GM21825 (cell line): ENCODE measurements at regions not wholly inside any gene's neighbourhood (a gene's known extent, or its start where the extent isn't known, plus 50 kb on each side); places are given as distances from the start of the nearest gene placed in this dataset.

ENCODE experiments used
- ATAC-seq: cut with Tn5 transposase; IDR thresholded peaks from one replicate; pipeline ENCODE4 v1.9.1; 2021; ENCODE audit warnings: mild to moderate bottlenecking, moderate library complexity; ENCODE audit not compliant: unreplicated experiment

DNA sequence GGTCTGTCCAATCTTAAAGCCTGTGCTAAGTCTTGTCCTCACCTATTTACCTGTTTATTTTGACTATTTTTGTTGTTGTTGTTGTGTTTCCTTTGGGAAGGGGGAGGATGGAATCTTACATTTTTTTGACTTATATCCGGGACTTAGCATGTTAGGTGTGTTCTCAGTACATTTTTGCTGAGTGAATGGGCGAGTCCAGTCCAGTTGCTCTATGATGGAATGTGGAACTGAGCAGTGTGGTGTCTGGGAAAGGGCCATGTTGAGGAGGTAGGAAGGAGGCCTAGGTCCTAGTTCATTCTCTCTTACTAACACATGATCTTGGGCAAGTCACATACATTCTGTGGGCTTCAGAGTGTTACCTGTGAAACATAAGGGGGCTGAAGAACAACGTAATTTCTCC, 80.9 kb upstream of the SLC38A2 start:
- ATAC-seq = no peak

DNA sequence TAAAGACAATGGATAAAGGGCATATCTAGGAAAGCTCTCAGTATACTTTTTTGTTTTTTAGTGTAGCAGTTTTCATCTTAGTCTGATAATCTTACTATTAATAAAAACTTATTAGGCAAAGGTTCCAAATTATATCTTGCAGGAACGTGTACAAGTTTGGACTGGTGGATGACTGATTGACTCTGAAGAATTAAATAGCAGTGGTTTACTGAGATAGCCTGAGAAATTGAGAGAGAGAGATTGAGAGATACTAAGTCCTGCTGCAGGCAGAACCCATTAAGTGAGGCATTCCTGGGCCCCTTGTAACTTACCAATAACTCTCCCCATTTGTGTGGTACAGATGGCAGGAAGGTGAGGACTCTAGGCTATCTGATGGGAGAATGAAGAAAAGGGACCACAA, 80.2 kb upstream of the SLC38A2 start:
- no peak for ATAC-seq

DNA sequence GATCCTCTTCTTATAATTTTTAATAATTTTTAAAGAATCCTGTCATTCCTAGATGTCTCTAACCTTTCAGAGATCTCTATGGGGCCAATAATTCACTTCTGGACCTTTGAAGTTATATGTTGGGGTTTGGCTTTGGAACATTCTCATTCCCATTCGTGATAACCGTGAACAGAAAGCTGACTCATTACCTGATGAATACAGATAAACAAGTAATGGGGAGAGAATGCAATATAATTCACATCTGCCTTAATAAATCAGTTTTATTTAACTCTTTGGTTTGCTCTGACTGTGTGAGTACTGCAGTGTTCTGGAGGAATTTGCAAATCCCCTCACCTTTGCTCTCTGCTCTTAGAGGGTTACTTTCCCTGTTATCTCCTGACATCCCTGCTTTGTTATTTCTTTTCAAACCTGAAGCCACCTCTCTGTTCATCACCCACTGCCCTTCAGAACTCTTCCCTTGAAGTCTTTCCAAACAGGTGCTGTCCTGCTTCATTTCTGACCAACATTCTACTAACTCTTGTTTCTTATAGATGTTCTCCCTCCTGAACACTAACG, 79.6 kb upstream of the SLC38A2 start:
- no peak for ATAC-seq

DNA sequence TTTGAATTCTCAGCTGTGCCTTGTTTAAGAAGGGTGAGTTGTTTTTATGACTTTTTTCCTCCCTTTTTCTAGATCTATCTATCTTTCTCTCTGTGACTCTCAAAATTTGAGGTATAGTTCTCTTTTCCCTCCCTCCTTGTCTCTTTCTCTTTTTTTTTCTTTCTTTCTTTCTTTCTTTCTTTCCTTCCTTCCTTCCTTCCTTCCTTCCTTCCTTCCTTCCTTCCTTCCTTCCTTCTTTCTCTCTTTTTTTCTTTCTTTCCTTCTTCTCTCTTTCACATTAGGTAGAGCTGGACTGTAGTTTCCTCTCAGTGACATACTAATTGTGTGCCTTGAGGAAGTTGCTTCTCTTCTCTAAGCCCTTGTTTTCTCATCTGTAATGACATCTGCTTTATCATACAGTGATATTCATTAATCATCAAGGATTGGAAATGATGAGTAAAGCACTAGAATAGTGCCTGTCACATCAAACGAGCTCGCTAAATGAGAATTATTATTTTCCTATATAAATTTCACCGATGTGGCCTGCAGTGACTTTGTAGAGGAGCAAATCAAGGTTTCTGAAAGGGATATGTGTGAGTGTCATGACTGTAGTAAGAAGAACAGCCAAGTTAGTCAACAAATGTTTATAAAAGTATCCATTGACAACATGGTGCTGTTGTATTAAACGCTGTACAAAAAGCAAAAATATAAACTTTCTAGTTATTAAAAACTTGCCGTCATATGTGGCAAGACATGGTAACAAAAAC, 78.9 kb upstream of the SLC38A2 start:
- ATAC-seq = no peak

DNA sequence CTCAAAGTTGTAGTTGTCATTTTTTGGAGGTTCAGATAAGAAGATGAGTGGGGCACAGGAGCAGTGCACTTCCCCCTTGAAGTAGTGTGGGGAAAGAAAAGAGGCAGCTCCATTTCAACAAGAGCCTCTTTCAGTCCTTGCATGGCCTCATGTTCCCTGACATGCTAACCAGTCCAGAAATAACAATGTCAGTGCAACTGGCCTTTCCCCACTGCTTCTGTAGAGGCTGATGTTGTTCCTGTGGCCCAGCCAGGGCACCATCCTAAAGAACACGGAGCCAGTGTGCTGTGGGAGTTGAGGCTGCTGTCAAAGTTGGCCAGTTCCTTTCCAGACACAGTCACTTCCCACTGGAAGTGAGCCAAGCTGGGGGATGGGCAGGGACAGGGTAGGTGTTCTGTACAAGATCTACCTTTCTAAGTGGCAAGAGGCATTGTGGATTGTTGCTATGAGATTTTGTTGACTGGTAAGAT, 77.7 kb upstream of the SLC38A2 start:
- ATAC-seq = no peak

DNA sequence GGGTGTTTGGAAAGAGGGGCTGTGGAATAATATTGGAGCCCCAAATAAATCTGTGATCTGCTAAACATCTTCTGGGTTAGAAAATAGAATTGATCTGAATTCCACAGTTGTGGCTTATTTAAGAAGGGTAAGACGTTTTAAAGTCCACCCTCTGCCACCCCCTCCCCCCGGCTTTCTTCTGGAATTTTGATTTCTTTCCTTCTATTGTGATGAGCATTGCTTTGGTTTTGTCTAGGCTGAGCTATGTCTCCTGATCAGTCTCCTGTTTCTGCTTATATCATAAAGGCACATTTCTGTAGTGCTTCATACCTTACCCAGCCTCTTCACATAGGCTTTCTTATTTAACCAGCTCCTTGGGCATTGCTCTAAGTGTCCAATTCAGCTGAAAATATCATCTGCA, 77.3 kb upstream of the SLC38A2 start:
- ATAC-seq = no peak

DNA sequence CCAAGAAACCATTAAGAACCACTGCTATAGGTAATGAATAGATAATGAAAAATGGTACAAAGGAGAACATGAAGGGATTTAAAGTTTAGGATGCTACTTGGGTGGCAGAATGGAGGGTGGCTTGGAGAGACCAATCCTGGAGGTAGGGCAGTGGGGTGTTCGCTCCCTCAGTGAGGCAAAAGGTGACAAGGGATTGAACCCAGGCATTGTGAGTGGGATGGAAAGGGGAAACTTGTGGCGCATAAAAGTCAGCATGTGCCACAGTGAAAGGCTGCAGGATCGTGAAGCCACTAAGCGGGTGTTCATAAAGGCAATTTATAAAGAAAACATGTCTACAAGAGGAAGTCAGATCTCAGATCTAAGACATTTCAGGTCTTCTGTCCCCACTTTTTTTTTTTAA, 76.7 kb upstream of the SLC38A2 start:
- ATAC-seq = no peak

DNA sequence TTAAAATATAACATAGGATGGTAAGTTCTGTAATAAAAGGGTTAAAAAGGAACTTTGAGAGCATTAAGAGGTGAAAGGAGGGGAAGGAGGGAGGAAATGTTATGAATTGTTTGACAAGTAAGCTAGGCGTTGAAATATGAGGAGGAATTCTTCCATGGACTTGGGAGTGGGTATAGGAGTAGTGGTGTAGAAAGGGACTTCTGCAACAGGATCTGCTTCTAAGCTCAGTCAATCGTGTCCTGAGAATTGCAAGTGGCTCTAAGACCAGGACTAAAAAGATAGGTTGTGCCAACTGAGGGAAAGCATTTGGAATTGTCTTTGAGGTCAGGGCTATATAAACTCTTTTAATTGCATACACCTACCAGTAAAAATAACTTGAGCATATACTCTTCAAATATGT, 74.1 kb upstream of the SLC38A2 start:
- no peak for ATAC-seq

DNA sequence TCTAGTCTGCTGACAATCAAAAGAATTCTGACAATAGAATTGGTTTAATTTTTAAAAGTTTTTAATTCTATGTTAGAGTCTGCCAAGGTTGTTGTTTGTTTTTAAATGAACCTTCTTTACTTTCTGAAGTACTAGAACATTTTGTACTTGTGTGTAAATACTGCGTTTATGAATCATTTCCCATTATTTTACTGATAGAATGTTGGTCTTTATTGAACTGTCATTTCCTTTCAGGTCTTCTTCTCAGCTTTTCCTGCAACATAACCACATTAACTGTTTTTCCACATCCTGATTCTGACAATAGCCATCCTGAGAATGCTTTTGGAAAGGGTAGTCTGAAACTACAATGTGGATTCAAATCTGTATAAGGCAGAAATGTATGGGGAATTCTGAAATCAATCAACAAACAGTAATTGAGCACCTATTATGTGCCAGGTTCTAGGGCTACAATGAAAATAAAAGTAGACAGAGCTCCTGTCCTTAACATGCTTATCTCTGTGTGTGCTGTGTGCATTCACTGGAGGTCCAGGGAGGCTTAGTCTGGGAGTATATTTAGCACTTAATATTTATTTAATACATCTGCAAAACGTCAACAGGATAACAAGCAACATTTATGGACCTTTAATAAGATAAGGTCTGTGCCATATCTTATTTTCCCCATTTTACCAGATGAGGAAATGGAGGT, 73.1 kb upstream of the SLC38A2 start:
- no peak for ATAC-seq

DNA sequence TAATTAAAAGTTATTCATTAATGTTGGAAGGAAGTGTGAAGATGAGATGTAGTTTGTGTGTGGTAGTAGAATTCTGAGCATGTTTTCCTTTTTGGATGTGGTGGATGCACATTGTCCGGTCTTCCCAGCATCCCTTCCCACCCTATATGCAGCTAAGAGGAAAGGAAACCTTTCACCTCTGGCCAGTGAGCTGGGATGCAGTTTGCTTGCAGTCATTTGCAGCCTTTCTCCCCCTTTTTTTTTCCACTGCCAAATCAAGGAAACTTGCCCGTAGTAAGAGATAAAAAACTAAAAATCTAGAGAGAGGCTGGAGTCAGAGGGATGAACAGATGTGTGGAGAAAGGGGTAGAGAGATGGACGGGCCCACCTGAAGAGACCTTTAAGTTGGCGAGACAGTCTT, 72.5 kb upstream of the SLC38A2 start:
- ATAC-seq = no peak

DNA sequence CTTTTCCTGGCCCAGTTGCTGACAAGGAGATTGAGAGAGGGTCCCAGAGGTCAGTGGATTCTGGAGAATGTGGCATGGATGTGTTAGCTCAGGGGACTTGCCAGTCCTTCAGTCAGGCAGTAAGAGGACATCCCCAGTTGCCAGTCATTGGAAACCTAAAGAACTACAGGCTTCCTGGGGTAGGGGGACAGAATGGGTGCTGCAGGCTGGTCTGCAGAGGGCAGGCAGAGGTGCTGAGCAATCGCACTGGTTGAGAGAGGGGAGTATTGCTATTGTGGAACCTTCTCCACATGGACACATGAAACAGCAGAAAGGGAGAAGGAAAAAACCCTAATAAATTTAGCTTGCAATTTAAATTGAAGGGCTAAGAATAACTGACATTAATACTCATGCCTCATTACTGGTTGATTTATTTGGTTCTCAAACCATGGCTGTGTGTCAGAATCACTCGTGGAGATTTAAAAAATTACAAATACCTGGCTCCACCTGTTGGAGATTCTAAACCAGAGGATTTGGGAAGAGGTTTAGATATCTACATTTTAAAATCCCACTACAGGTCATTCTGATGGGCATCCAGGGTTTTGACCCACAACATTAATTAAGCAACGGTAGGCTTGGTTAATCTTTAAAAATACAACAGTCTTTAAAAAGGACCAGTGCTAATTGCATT, 71.2 kb upstream of the SLC38A2 start:
- ATAC-seq = no peak

DNA sequence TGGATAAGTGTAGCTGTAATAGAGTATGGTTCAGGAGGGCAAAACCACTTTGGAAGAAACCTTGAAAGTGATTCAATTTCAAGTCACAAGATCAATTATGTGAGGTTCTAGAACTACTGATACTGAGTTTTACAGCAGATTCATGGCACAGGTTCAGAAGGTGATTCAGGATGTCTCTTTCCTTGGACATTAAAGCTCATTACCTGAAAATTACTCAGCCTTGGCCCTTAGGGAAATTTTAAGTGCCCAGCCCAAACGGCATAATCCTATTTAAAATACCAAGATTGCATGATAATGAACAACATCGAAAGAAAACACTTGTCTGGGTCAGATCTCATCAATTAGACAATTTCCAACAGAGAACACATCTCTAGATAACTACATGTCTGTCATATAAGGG, 70.2 kb upstream of the SLC38A2 start:
- ATAC-seq = no peak

DNA sequence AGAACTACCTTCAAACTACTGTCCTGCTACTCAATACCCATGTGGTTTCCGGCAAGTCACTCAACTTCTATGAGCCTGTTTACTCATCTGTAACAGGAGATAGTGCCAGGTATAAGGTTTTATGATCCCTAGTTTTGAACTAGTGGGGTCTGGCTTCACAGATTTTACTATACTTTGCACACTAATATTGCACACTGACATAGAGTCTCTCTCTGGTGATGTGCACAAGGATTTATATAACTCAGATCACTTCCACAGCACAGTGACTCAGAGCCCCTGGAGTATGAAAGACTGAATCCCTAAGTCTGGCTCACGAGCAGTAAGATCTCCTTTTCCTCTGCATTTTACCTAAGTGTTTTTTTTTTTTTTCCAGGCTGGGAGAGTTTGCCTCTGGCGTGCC, 69.7 kb upstream of the SLC38A2 start:
- no peak for ATAC-seq

DNA sequence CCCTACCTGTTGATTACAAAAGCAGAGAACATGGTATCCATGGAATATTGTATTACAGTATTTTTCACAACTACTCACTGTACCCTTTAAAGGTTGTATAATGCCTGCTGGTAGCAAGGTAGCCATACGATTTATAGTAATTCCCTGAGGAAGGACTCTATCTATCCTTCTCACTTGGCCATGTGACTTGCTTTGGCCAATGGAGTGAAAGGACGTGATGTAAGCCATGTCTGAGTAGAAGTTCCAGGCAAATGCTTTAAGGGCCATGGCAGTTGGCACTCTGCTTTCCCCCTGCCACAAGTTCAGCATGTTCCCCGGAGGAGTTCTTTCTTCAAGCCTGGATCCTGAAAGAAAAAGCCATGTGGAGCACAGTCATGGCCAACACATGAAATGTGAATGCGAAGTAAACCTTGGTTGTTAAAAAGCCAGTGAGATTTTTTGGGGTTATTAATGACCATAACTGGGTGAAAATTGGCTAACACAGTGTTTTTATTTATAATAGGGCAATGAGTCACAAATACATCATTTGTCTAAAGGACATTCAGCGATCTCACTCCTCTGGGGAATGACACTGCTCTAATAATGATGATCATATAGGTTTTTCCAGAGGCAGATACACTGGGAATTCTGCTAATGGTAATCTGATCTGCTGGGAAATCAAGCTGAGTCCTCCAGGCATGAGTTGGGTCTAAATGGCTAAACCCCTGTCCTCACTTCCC, 67.4 kb upstream of the SLC38A2 start:
- no peak for ATAC-seq

DNA sequence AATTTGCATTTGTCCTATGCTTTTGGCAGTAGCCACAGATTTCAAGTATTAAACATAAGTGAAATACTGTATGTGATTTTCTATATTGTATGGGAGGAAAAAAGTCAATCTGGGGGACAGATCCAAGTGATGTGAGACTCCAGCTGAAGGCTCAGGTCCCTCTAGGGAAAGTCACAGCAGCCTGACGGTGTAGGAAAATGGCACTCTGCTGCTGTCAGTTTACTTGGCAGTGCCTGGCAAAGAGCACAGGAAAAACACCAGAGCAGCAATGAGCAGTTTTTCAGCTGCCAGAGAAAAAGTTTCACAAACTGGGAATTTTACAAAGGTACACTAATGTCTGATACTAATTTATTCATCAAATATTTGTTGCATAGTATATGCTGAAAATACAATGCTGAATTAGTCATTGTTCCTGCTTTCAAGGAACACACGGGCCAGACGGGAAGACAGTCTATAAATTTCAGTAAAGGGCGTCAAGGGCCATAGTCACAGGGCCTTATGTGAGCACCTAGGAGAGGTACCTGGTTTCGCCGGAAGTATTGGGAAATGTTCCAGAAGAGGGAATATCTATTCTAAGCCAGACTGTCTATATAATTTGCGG, 66.2 kb upstream of the SLC38A2 start:
- no peak for ATAC-seq

DNA sequence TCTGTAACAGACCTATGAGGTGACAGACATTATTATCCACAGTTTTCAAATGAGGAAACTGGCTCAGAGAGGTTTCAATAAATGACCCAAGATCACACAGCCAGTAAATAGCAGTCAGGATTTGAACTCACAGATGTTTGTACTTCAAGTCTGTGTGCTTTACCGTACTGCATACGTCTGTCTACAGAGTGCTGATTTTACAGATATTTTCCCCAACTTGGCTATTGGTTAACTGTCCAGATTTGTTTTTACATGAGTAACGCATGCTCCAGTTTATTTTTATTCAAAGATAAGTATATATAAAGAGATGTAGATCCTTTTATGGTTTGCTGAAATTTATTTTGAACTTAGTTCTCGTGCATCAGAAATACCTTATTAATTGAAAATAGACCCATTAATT, 65.7 kb upstream of the SLC38A2 start:
- no peak for ATAC-seq

DNA sequence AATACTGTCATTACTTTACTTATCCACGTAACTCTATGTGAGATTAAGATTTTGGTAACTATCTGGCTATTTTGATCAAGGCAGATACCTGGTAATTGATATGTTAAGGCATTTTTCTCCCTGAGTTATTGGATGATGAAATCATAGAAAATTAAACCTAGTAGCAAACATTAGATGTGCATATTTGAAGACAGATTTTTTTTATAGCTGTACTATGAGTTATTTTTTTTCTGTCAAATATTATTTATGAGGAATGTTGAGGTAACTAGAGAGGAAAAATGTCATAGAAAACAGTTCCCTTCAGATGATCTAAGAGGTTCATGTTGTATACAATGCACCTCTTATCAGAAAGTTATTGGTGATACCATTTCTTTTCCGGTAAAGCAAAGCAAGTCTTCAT, 64.9 kb upstream of the SLC38A2 start:
- no peak for ATAC-seq

DNA sequence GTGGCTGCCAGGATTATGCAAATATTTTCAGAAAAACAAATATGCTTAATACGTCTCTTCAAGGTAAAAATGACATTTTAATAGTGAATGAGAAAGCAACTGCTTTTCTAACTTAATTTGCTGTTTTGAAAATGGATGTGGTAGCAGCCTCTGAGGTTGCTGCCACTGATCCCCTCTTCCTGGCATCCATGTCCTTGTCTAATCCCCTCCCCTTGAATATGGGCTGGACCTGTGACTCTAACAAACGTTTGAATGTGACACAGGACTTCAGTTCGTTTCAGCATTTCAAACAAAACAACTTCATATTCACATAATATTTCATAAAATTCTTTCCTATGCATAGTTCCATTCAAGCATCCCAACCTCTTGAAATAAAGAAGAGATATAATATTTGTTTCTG, 64.2 kb upstream of the SLC38A2 start:
- ATAC-seq = no peak

DNA sequence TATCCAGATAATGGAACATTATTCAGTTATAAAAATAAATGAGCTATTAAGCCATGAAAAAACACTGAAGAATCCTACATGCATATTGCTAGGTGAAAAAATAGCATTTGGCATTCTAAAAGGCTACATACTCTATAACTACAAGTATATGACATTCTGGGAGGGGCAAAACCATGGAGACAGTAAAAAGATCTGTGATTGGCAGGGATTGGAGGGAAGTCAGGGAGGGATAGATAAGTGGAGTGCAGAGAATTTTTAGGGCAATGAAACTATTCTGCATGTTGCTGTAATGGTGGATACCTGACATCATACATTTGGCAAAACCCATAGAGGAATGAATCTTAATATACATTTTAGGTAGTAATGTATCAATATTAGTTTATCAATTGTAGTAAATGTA, 63.1 kb upstream of the SLC38A2 start:
- ATAC-seq = no peak

DNA sequence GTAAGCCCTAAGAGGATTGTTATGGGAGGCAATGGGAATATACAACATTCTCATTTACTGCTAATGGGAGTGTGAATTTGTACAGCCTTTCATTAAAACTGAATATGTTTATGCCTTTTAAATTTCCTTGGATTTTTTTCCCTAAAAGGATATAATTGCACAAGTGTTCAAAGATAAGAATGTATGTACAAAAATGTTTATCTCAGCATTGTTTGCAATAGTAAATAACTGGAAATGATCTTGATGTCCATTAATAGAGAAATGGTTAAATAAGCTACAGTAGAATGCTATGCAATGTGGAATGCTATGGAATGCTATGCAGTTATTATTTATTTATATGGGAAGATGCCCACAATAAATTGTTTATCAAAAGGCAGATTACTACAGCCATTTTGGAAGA, 62.5 kb upstream of the SLC38A2 start:
- ATAC-seq = no peak

DNA sequence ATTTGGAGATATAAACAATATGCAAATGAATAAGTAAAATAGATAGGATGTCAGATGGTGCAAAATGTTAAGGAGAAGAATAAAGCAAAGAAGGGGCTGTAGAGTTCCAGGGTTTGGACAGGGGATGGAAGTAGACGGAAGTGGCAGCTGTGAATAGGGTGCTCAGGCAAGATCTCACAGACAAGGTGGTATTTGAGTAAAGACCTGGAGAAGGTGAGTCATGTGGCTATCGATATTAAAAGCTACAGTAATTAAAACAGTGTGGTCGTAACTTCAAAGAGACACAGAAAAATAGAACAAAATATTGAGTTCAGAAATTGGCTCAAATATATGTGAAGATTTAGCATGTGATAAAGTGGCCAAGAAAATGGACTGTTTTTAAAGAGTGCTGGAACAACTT, 61.3 kb upstream of the SLC38A2 start:
- no peak for ATAC-seq
